ENCODE measurements at regions not wholly inside any gene's neighbourhood (a gene's known extent, or its start where the extent isn't known, plus 50 kb on each side); places are given as distances from the start of the nearest gene placed in this dataset.
"Not testable (repeated sequence)": the region's sequence is repeated elsewhere in the genome, so short reads cannot be mapped to it uniquely, and the experiment has no call there.

DNA sequence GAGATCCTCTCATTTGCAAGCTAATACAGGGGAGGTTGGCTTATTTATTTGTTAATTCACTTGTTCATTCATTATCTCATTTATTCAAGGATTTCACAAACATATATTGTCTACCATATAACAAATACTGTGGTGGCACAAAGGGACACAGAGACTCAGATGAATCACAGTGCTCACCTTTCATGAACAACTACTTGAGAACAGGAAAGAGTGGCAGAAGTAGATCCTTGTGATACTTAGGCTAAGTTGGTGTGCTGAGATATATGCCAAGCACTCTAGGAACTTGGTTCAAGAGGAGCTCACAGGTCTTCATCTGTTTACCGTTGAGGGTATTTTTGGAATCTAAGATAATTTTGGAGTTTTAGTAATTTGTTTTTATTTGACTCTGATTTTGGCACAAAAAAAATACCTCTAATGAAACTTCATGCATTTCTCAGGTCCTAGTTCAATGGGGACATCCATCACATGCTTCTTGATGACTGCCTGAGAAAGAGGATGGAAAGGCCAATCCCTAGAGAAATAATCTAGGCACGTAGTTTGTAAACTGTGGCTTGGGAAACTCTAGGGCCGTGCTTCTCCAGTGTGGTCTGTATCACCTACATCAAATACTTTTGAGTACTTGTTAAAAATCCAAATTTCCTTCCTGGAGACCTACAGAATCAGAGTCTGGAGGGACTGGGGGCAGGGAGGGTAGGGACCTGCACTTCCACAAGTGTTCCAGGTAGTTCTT is 113.3 kb downstream of the OSTF1 start:
- CTCF ChIA-PET = interaction anchor here (0.6 to 1.4 kb wide), 4 partner anchors 27 to 431 kb away, joined by 3 read pairs; no protein-coding TSS in a partner anchor

DNA sequence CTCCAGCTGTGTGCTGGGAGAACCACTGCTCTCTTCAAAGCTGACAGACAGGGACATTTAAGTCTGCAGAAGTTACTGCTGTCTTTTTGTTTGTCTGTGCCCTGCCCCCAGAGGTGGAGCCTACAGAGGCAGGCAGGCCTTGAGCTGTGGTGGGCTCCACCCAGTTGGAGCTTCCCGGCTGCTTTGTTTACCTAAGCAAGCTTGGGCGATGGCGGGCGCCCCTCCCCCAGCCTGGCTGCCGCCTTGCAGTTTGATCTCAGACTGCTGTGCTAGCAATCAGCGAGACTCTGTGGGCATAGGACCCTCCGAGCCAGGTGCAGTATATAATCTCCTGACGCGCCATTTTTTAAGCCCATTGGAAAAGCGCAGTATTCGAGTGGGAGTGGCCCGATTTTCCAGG is 119.7 kb downstream of the OSTF1 start:
- H3K23ac ChIP-seq (ENCODE audit: low read depth, low read length); H3K9me1 ChIP-seq (ENCODE audit: insufficient read depth, low read length); H2BK20ac ChIP-seq (ENCODE audit: low read depth, low read length); in situ Hi-C loops (cut with MboI; ENCODE audit: low sequenced_read_pairs); H3K4me1 ChIP-seq (ENCODE audit: control insufficient read depth, insufficient read depth, low read length); H2AK9ac ChIP-seq (replicated peaks; ENCODE audit: low read depth, low read length, poor library complexity); H4K5ac ChIP-seq (ENCODE audit: low read depth, low read length); POLR2A ChIA-PET (ENCODE audit: unreplicated experiment); H3K4ac ChIP-seq (ENCODE audit: low read depth, low read length); H4K91ac ChIP-seq (ENCODE audit: insufficient read depth, low read depth, low read length); H4K8ac ChIP-seq (ENCODE audit: low read depth in 2 of 2, low read length in 2 of 2); H3K79me1 ChIP-seq (ENCODE audit: low read depth in 1 of 2, low read length in 2 of 2); H3K18ac ChIP-seq (ENCODE audit: low read depth, low read length); H2AK5ac ChIP-seq (ENCODE audit: low read depth, low read length); dilution Hi-C loops (cut with HindIII; ENCODE audit: low sequenced_read_pairs, unreplicated experiment); BruUV-seq (replicated peaks); H3K27ac ChIP-seq (ENCODE audit: insufficient read depth, low read length); H3K27me3 ChIP-seq (ENCODE audit: control insufficient read depth, insufficient read depth, low read length); intact Hi-C loops (cut with micrococcal nuclease); H2BK5ac ChIP-seq (ENCODE audit: low read depth, low read length, poor library complexity, severe bottlenecking); H2AFZ ChIP-seq (replicated peaks; ENCODE audit: low read length, poor library complexity); H3K9me3 ChIP-seq (ENCODE audit: control insufficient read depth, insufficient read depth, low read length); H3K14ac ChIP-seq (replicated peaks; ENCODE audit: low read depth, low read length); H3K56ac ChIP-seq (ENCODE audit: extremely low read depth, insufficient read depth, low read length); H3K4me3 ChIP-seq (ENCODE audit: insufficient read depth, low read depth, low read length); DNase-seq; ATAC-seq (ENCODE audit: low read depth); H2BK120ac ChIP-seq (ENCODE audit: low read depth, low read length); H2BK15ac ChIP-seq (ENCODE audit: low read depth, low read length); H3K36me3 ChIP-seq (ENCODE audit: control insufficient read depth, insufficient read depth, low read length); H3K9ac ChIP-seq (ENCODE audit: low read depth, low read length); H4K20me1 ChIP-seq (ENCODE audit: insufficient read depth, low read length); CTCF ChIA-PET; H3K4me2 ChIP-seq (ENCODE audit: low read depth, low read length): not testable (repeated sequence)
- no CpG with 5 or more reads among the region's 12 CpGs for WGBS, 2 experiments (ENCODE audit: extremely low coverage in 2 of 2, insufficient read length in 1 of 2)

More for the DNA sequence above, 113.3 kb downstream of the OSTF1 start:
- H3K9me3 ChIP-seq (ENCODE audit: control insufficient read depth, insufficient read depth, low read length) = no peaks in the 10 kb centered on the region
- no peaks in the 10 kb centered on the region for H3K4me1 ChIP-seq (ENCODE audit: control insufficient read depth, insufficient read depth, low read length)
- no peak overlapping the region for H4K91ac ChIP-seq (ENCODE audit: insufficient read depth, low read depth, low read length)
- no peak overlapping the region for H2AK5ac ChIP-seq (ENCODE audit: low read depth, low read length)
- WGBS, 2 experiments (ENCODE audit: extremely low coverage in 2 of 2, insufficient read length in 1 of 2) = no CpG with 5 or more reads among the region's 3 CpGs
- dilution Hi-C loops (cut with HindIII; ENCODE audit: low sequenced_read_pairs, unreplicated experiment) (no loop called here), in situ Hi-C loops (cut with MboI; ENCODE audit: low sequenced_read_pairs) (no loop called here), intact Hi-C loops (cut with micrococcal nuclease) (loop anchor here (1.0 kb wide), 1 partner anchor 37 kb away; no protein-coding TSS in a partner anchor)
- H3K9ac ChIP-seq (ENCODE audit: low read depth, low read length) = no peak overlapping the region
- TF ChIP-seq, protein P1, sequence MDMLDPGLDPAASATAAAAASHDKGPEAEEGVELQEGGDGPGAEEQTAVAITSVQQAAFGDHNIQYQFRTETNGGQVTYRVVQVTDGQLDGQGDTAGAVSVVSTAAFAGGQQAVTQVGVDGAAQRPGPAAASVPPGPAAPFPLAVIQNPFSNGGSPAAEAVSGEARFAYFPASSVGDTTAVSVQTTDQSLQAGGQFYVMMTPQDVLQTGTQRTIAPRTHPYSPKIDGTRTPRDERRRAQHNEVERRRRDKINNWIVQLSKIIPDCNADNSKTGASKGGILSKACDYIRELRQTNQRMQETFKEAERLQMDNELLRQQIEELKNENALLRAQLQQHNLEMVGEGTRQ (IDR thresholded peaks at IDR 0.05; ENCODE audit: low read depth, low read length) = no peak
- TF ChIP-seq RCOR1 (IDR thresholded peaks at IDR 0.05; ENCODE audit: insufficient replicate concordance, low read length) = no peak
- no peak for TF ChIP-seq RFX5 (IDR thresholded peaks at IDR 0.05; ENCODE audit: low read depth, low read length)
- no peak for TF ChIP-seq MAFK (IDR thresholded peaks at IDR 0.05; ENCODE audit: low read depth, low read length)
- TF ChIP-seq MXI1 (IDR thresholded peaks at IDR 0.05; ENCODE audit: borderline replicate concordance, low read depth, low read length) = no peak
- TF ChIP-seq NFE2L2 (IDR thresholded peaks at IDR 0.05; ENCODE audit: low read depth, low read length) = no peak
- no peak for TF ChIP-seq BHLHE40 (IDR thresholded peaks at IDR 0.05; ENCODE audit: low read depth, low read length)
- TF ChIP-seq RAD21 (IDR thresholded peaks at IDR 0.05; ENCODE audit: low read length) = no peak
- TF ChIP-seq SMC3 (IDR thresholded peaks at IDR 0.05; ENCODE audit: low read depth, low read length) = no peak
- no peak for TF ChIP-seq FOS (IDR thresholded peaks at IDR 0.05; ENCODE audit: low read depth, low read length)
- no peak for TF ChIP-seq MAZ (IDR thresholded peaks at IDR 0.05; ENCODE audit: borderline replicate concordance, low read depth, low read length)
- no peak overlapping the region for H3K27ac ChIP-seq (ENCODE audit: insufficient read depth, low read length)
- no peak overlapping the region for H2BK15ac ChIP-seq (ENCODE audit: low read depth, low read length)
- no peak overlapping the region for H3K14ac ChIP-seq (replicated peaks; ENCODE audit: low read depth, low read length)
- H3K4ac ChIP-seq (ENCODE audit: low read depth, low read length) = no peak overlapping the region
- H3K18ac ChIP-seq (ENCODE audit: low read depth, low read length) = no peak overlapping the region
- H3K27me3 ChIP-seq (ENCODE audit: control insufficient read depth, insufficient read depth, low read length) = no peaks in the 10 kb centered on the region; the same call in 1 of the 2 replicates
- no peak overlapping the region for H2BK5ac ChIP-seq (ENCODE audit: low read depth, low read length, poor library complexity, severe bottlenecking)
- H3K56ac ChIP-seq (ENCODE audit: extremely low read depth, insufficient read depth, low read length) = no peak overlapping the region
- H4K5ac ChIP-seq (ENCODE audit: low read depth, low read length) = no peak overlapping the region
- no peak overlapping the region for H2AK9ac ChIP-seq (replicated peaks; ENCODE audit: low read depth, low read length, poor library complexity)
- POLR2A ChIA-PET (ENCODE audit: unreplicated experiment) = no interaction called here
- H2BK20ac ChIP-seq (ENCODE audit: low read depth, low read length) = no peak overlapping the region
- no peaks in the 10 kb centered on the region for H3K36me3 ChIP-seq (ENCODE audit: control insufficient read depth, insufficient read depth, low read length)
- no peak overlapping the region for H4K8ac ChIP-seq (ENCODE audit: low read depth in 2 of 2, low read length in 2 of 2)
- no peak overlapping the region for H3K23ac ChIP-seq (ENCODE audit: low read depth, low read length)
- H3K4me3 ChIP-seq (ENCODE audit: insufficient read depth, low read depth, low read length) = no peak overlapping the region
- DNase-seq = no peak
- no peak overlapping the region for H2BK120ac ChIP-seq (ENCODE audit: low read depth, low read length)
- no peaks in the 10 kb centered on the region for H4K20me1 ChIP-seq (ENCODE audit: insufficient read depth, low read length)
- ATAC-seq (ENCODE audit: low read depth) = no peak
- H3K79me1 ChIP-seq (ENCODE audit: low read depth in 1 of 2, low read length in 2 of 2) = no peaks in the 10 kb centered on the region
- no peaks in the 10 kb centered on the region for H3K9me1 ChIP-seq (ENCODE audit: insufficient read depth, low read length)
- BruUV-seq (replicated peaks) = no TSS peak
- no peak overlapping the region for H2AFZ ChIP-seq (replicated peaks; ENCODE audit: low read length, poor library complexity)
- H3K4me2 ChIP-seq (ENCODE audit: low read depth, low read length) = no peak overlapping the region
